HepG2 (cell line): ENCODE measurements at regions not wholly inside any gene's neighbourhood (a gene's known extent, or its start where the extent isn't known, plus 50 kb on each side); places are given as distances from the start of the nearest gene placed in this dataset.

Source experiments
- CHCHD3 ChIP-seq: sonication (generic); formaldehyde crosslinking; IDR thresholded peaks from 2 replicates; pipeline ENCODE4 v1.8.0; 2022; ENCODE audit warnings: mild to moderate bottlenecking, missing genetic modification reagents, moderate library complexity
- NCOA2 ChIP-seq: sonication (generic); formaldehyde crosslinking; IDR thresholded peaks from 2 replicates; pipeline ENCODE4 v1.8.0; 2022; ENCODE audit warnings: inconsistent platforms
- NFE2L2 ChIP-seq: fragments of 150-350 bp; IDR thresholded peaks from 2 replicates; pipeline ENCODE4 v1.6.1; 2014; ENCODE audit warnings: low read length
- POLR2A ChIP-seq, 2 experiments: IDR thresholded peaks; 2 replicates each; pipeline ENCODE4 v1.6.1; 2011; ENCODE audit warnings: low read depth in 2 of 2, low read length in 2 of 2, mild to moderate bottlenecking in 1 of 2, moderate library complexity in 1 of 2; ENCODE audit not compliant: insufficient read depth in 1 of 2
- POLR2AphosphoS2 ChIP-seq: IDR thresholded peaks from 2 replicates; pipeline ENCODE4 v1.6.1; 2011; ENCODE audit warnings: low read depth, low read length, improper control_type of control experiment
- POLR2AphosphoS5 ChIP-seq: IDR thresholded peaks from 2 replicates; pipeline ENCODE4 v1.6.1; 2012; ENCODE audit warnings: low read depth, low read length
- RAD21 ChIP-seq: fragments of 450-650 bp; formaldehyde crosslinking; IDR thresholded peaks from 2 replicates; pipeline ENCODE4 v1.5.0; 2020; ENCODE audit warnings: mild to moderate bottlenecking
- RFX5 ChIP-seq: IDR thresholded peaks from 2 replicates; pipeline ENCODE4 v1.6.1; 2011; ENCODE audit warnings: low read depth, low read length, improper control_type of control experiment
- TEAD3 ChIP-seq: optimal IDR thresholded peaks from 2 replicates; pipeline ENCODE3; 2016; ENCODE audit warnings: borderline replicate concordance
- ZNF788 ChIP-seq: sonication (generic); formaldehyde crosslinking; IDR thresholded peaks from 2 replicates; pipeline ENCODE4 v1.5.0; 2020; ENCODE audit warnings: mild to moderate bottlenecking, missing genetic modification reagents, borderline replicate concordance
- TF ChIP-seq, protein P1 (sequence below): sonication (generic); formaldehyde crosslinking; IDR thresholded peaks from 2 replicates; pipeline ENCODE4 v1.4.0; 2020; ENCODE audit warnings: missing genetic modification reagents
- TF ChIP-seq, protein P2 (sequence below): sonication (generic); formaldehyde crosslinking; IDR thresholded peaks from 2 replicates; pipeline ENCODE4 v1.5.0; 2020; ENCODE audit warnings: mild to moderate bottlenecking, missing genetic modification reagents, moderate library complexity
- TF ChIP-seq, protein P3 (sequence below): sonication (generic); formaldehyde crosslinking; IDR thresholded peaks from 2 replicates; pipeline ENCODE4 v1.4.0; 2020; ENCODE audit warnings: missing genetic modification reagents, mild to moderate bottlenecking, borderline replicate concordance
- TF ChIP-seq, protein P4 (sequence below): sonication (generic); formaldehyde crosslinking; conservative IDR thresholded peaks from 2 replicates; pipeline ENCODE4 v1.4.0; 2020; ENCODE audit warnings: missing genetic modification reagents

DNA sequence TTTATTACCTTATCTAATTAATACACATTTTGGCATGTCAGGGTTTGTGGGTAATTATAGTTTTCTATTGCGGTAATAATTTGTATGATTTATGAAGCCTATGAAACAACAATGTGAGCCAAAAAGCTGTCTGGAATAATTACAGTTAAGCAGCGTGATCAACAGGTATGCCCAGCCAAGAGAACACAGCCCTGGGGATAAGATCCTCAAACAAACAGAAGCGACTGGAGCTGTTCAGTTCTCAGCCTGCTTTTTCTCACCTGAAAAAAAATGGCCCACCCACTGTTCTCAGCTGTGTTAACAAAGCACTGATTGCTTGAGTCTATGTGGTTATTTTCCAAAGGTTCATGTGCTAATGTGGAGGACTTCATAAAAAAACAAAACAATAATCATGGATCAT lies 855.8 kb downstream of the GATA3 start:
- TF ChIP-seq ZNF788 (CRISPR knock-in tag): no peak
- no peak for TF ChIP-seq NFE2L2
- TF ChIP-seq TEAD3 (CRISPR knock-in tag): no peak
- no peak for TF ChIP-seq POLR2AphosphoS2
- TF ChIP-seq, protein P1, sequence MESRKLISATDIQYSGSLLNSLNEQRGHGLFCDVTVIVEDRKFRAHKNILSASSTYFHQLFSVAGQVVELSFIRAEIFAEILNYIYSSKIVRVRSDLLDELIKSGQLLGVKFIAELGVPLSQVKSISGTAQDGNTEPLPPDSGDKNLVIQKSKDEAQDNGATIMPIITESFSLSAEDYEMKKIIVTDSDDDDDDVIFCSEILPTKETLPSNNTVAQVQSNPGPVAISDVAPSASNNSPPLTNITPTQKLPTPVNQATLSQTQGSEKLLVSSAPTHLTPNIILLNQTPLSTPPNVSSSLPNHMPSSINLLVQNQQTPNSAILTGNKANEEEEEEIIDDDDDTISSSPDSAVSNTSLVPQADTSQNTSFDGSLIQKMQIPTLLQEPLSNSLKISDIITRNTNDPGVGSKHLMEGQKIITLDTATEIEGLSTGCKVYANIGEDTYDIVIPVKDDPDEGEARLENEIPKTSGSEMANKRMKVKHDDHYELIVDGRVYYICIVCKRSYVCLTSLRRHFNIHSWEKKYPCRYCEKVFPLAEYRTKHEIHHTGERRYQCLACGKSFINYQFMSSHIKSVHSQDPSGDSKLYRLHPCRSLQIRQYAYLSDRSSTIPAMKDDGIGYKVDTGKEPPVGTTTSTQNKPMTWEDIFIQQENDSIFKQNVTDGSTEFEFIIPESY (CRISPR knock-in tag): no peak
- TF ChIP-seq, protein P2, sequence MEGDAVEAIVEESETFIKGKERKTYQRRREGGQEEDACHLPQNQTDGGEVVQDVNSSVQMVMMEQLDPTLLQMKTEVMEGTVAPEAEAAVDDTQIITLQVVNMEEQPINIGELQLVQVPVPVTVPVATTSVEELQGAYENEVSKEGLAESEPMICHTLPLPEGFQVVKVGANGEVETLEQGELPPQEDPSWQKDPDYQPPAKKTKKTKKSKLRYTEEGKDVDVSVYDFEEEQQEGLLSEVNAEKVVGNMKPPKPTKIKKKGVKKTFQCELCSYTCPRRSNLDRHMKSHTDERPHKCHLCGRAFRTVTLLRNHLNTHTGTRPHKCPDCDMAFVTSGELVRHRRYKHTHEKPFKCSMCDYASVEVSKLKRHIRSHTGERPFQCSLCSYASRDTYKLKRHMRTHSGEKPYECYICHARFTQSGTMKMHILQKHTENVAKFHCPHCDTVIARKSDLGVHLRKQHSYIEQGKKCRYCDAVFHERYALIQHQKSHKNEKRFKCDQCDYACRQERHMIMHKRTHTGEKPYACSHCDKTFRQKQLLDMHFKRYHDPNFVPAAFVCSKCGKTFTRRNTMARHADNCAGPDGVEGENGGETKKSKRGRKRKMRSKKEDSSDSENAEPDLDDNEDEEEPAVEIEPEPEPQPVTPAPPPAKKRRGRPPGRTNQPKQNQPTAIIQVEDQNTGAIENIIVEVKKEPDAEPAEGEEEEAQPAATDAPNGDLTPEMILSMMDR: no peak
- TF ChIP-seq, protein P3, sequence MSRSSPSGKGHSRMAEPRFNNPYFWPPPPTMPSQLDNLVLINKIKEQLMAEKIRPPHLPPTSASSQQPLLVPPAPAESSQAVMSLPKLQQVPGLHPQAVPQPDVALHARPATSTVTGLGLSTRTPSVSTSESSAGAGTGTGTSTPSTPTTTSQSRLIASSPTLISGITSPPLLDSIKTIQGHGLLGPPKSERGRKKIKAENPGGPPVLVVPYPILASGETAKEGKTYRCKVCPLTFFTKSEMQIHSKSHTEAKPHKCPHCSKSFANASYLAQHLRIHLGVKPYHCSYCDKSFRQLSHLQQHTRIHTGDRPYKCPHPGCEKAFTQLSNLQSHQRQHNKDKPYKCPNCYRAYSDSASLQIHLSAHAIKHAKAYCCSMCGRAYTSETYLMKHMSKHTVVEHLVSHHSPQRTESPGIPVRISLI (CRISPR knock-in tag): no peak
- no peak for TF ChIP-seq RFX5
- TF ChIP-seq POLR2AphosphoS5: no peak
- TF ChIP-seq CHCHD3 (CRISPR knock-in tag): no peak
- no peak for TF ChIP-seq RAD21 (CRISPR knock-in tag)
- no peak for TF ChIP-seq NCOA2 (CRISPR knock-in tag)
- no peak for TF ChIP-seq POLR2A (IDR thresholded peaks at IDR 0.05; ENCODE audit: insufficient read depth in 1 of 2, low read depth in 2 of 2, low read length in 2 of 2)
- TF ChIP-seq, protein P4, sequence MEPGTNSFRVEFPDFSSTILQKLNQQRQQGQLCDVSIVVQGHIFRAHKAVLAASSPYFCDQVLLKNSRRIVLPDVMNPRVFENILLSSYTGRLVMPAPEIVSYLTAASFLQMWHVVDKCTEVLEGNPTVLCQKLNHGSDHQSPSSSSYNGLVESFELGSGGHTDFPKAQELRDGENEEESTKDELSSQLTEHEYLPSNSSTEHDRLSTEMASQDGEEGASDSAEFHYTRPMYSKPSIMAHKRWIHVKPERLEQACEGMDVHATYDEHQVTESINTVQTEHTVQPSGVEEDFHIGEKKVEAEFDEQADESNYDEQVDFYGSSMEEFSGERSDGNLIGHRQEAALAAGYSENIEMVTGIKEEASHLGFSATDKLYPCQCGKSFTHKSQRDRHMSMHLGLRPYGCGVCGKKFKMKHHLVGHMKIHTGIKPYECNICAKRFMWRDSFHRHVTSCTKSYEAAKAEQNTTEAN (CRISPR knock-in tag): no peak
